GM20431 (cell line): ENCODE measurements at regions not wholly inside any gene's neighbourhood (a gene's known extent, or its start where the extent isn't known, plus 50 kb on each side); places are given as distances from the start of the nearest gene placed in this dataset.
"Not testable (repeated sequence)": the region's sequence is repeated elsewhere in the genome, so short reads cannot be mapped to it uniquely, and the experiment has no call there.

Experiments
- in situ Hi-C: fragments of 300-500 bp; cut with MseI, MboI; formaldehyde crosslinking; loops from one replicate; pipeline ENCODE4 v1.15.0; 2020; ENCODE audit warnings: low sequenced_read_pairs; ENCODE audit not compliant: unreplicated experiment

DNA sequence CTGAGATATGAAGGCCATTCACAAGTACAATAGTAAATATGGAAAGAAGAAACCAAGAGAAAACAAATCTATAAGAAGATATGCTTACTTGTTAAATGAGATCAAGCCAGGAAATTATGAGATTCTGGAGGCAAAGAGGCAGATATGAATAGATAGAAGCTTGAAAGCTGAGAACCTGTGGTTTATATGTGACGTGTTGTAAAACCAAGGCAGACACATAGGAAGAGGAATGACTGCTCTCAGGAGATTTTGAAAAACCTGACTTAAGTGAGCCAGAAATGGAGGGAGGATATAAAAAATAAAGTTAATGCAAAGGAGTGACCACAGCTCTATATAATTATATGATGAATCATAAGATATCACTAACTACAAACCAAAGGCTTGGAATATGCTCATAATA, 1160.5 kb upstream of the CNTN5 start:
- in situ Hi-C loops, result no loop called here

DNA sequence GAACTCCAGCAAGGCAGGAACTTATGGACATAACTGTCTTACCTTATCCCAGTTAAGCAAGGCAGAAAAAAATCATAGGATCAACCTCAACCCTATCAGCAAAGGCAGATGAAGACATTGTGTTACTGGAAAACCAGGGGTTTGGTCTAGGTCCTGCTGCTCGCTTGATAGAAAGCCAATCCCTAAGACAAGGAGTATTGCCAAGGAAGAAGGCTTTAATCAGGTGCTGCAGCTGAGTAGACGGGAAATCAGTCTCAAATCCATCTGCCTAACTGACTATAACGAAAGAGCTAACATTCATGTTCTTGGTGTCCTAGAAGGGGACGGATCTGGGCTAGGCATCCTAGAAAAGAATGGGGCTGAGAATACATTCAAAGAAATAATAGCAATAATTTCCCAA, 1158.7 kb upstream of the CNTN5 start:
- in situ Hi-C loops, result no loop called here

GRCh38 chr11:97865424-97866012, 1155.2 kb upstream of the CNTN5 start:
- in situ Hi-C loops, result no loop called here

GRCh38 chr11:97871816-97872215, 1148.9 kb upstream of the CNTN5 start:
- in situ Hi-C loops, result no loop called here

DNA sequence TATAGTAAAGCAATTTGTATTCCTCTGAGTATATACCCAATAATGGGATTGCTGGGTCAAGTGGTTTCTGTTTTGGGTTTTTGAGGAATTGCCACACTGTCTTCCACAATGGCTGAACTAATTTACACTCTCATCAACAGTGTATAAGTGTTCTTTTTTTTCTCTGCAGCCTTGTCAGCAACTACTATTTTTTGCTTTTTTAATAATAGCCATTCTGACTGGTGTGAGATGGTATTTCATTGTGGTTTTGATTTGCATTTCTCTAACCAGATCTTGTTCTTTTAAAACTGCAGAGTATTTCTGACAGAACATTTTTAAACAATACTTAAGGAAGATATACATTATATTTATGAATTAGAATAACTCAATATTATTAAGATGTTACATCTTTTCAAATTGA, 1140.5 kb upstream of the CNTN5 start:
- in situ Hi-C loops, result no loop called here

- in situ Hi-C loops, result no loop called here
Observed at GRCh38 chr11:97883086-97883485, 1137.7 kb upstream of the CNTN5 start.

- in situ Hi-C loops, result no loop called here
Observed at GRCh38 chr11:97888641-97889040, 1132.1 kb upstream of the CNTN5 start.

DNA sequence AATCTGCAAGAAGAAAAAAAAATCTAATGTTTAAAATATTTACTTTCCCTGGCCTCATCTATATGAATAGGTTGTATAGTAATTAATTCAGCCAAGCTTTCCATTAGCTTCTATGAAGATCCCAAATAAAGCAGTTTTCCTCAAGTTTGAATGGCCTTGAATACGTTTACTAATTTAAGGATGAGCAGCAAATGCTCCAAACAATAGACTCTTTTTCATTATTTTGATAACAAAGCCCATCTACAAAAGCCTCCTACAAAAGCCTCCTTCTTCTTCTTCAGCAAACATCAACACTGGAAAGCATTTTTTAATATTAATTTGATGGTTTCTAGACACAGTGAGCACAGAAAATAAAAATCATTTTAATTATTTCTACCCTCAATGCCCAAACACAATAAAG, 1130.3 kb upstream of the CNTN5 start:
- in situ Hi-C loops, result no loop called here

DNA sequence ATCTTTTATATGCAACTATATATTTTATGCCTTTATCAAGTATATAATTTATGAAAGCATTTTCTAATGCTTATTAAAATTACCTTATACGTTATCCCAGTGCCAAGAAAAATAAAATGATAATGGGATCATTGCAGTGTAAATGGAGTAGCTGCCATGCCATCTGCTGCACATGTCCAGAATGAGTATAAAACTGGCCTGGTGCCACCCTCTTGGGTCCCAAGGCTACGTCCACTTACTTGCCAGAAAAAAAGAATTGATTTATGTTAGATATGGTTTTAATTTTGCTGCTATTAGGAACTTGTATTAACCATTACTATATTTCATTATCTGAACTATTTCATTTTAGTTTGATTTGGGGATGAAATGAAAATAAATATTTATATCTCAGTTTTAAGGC, 1127.1 kb upstream of the CNTN5 start:
- in situ Hi-C loops, result no loop called here

DNA sequence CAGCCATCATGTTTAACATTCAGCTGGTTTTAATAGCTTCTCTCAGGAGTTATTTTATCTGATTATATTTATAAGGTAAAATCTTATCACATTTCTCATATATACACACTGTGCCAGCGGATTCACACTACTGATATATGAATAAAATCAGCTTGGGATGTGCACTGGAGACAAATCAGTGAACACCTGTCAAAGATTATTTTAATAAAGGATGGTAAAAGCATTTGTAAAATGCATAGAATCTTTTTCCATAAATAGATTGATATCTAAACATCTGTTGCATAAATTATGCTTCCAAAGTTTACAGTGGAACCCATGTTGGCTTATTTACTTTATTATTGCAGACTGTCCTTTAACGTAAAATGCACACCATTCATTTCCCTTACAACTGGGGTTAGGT, 1125.8 kb upstream of the CNTN5 start:
- in situ Hi-C loops, result no loop called here

DNA sequence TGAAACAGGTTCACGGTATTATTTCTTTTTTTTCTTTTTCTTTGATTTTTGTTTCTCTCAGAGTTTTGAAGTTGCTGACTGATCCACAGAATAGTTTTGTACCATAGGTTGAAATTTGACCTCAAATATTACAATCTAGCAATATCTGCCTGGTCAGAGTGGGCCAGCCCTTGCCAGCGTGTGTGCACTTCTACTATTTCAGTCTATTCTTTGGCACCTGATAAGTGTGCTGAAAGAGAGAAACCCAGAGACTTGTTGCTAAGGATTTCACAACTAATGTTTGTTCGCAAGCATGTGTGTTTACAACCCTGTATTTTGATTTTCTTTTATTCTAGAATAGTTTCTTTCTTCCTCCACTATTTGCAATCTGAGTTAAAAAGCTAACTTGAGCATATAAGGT, 1125.2 kb upstream of the CNTN5 start:
- in situ Hi-C loops, result no loop called here

GRCh38 chr11:97902828-97903227, 1117.9 kb upstream of the CNTN5 start:
- in situ Hi-C loops, result no loop called here

DNA sequence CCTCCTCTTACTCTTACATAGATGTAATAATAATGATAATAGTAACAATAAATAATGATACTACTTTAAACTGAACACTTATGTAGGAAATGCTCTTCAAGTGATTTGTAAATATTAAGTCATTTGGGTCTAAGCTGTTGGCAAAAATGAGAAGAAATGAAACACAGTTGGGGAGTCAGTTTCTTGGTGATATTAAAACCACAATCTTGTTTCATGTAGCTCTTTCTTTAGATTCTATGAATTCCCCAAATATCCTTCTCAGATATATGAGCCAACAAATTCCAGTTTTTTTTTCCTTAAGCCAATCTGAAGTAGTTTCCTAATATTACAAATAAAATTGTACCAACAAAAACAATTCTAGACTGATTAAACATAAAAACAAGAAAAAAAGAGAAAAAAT, 1115.6 kb upstream of the CNTN5 start:
- in situ Hi-C loops, result no loop called here

- in situ Hi-C loops, result no loop called here
Observed at GRCh38 chr11:97905671-97906070, 1115.1 kb upstream of the CNTN5 start.

GRCh38 chr11:97908354-97908753, 1112.4 kb upstream of the CNTN5 start:
- in situ Hi-C loops, result no loop called here

DNA sequence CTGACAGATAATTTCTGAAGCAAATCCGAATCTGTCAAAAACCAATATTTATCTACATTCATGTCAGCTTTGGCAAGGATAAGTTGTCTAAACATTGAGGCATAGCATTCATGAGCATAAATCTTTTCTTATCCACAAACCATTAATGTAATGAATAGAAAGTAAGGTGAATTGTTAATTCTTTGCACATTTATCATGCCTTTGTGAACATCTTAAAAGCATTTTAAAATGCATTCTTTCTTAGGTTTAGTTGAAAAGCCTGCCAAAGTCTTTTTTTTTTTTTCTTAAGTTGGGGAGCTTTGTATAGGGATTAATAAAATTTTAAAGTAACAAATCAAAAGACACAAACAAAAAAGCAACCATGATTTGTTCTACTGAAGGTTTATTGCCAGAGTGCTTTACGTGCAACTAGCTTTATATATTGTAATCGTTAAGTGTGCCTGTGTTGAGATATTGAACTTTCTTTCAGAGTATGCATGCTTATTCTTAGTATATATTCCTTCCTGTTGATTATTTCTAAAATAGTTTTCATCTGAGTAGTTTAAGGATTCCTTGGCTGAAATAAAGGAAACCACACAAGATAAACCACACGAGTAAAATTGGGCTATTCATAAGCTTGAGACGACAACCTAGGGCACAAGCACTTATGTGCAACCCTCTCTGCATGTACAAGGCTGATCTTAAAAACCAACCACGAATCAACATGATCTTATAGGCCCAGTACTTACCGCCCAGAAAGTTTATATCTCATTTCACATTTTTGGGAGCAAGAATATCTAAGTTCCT, 1110.9 kb upstream of the CNTN5 start:
- in situ Hi-C loops, result no loop called here

DNA sequence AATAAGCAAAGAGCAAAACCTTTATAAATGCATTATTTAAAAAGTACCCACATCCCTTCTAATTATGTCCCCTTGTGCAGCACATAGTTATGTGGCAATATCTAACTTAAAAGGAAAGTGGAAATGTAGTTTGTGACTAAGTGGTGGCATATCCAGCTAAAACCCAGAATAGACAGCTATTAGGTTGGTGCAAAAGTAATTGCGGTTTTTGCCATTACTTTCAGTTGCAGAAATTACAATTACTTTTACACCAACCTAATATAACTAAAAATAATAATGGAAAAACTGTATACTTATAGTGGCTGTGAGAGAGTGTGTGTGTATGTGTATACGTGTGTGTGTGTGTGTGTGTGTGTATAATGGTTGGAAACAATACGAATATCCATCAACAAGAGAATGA, 1108.1 kb upstream of the CNTN5 start:
- in situ Hi-C loops, result no loop called here

GRCh38 chr11:97922933-97923332, 1097.8 kb upstream of the CNTN5 start:
- in situ Hi-C loops, result not testable (repeated sequence)

- in situ Hi-C loops, result no loop called here
Observed at GRCh38 chr11:97934572-97935208, 1086.1 kb upstream of the CNTN5 start.

DNA sequence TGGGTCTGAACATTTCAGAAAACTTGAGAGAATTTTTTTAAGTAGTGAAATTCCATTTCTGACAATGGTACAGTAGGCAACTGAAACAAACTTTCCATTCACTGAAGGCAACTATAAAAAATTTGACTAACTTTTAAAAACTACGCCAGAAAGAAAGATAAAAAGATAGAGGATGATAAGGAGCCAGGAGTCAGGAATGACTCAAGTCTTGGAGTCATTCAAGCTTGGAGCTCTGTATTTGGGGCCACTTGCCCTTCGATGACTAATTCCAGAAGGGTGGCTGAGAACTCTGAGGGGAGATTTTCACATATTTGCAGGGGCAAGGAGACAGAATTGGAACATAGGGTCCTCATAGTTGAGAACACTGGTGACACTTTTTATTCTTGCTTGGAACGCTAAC, 1083.2 kb upstream of the CNTN5 start:
- in situ Hi-C loops, result no loop called here

DNA sequence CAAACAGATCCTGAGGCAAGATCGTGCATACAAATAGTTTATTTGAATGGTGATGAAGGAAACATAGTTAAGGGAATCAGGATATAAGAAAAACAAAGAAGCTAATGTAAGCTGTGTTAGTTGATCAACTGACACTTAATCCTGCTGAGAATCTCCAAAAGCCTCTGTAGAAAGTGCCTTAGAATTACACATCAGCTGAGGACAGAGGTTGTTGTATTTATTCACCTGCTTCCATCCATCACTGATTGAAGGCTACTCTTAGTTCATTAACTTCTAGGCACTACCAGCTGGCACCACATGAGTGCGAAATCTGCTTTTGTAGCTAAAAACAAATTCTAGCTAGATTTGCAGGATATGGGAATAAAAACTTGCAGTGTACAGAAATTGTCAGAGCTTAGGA, 1082.0 kb upstream of the CNTN5 start:
- in situ Hi-C loops, result no loop called here

DNA sequence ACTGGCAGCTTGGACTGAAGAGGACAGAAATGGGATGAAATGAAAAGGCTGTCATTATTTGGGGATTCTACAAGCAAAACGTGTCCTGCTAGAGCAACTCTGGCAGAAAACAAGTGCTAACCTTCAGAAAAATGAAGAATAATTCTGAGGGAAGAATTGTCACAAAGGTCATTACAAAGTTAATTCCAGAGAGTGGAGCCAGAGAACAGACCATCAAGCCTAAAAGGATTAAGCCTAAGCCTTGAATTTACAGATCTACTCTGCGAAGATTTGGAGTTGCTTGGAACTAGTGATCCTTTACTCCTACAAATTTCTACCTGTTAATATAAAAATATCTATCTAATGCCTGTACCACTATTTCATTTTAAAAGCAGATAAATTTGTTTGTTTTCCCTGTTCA, 1077.3 kb upstream of the CNTN5 start:
- in situ Hi-C loops, result no loop called here
